Muscle of back (tissue), 3 donors: ENCODE measurements at regions not wholly inside any gene's neighbourhood (a gene's known extent, or its start where the extent isn't known, plus 50 kb on each side); places are given as distances from the start of the nearest gene placed in this dataset.
A peak's percentile ranks its signal among the peaks of the same experiment; 100 is the strongest.

Experiments used
- DNase-seq, 3 donors: peaks; one replicate each; pipeline versions ENCODE4 v3.0.0 to v3.0.0-alpha.2; 2013

- no peak for DNase-seq
Measured at GRCh38 chr3:18675197-18675596, 250.1 kb upstream of the SATB1 start.

- no peak for DNase-seq
Measured at GRCh38 chr3:18672561-18672960, 247.4 kb upstream of the SATB1 start.

DNA sequence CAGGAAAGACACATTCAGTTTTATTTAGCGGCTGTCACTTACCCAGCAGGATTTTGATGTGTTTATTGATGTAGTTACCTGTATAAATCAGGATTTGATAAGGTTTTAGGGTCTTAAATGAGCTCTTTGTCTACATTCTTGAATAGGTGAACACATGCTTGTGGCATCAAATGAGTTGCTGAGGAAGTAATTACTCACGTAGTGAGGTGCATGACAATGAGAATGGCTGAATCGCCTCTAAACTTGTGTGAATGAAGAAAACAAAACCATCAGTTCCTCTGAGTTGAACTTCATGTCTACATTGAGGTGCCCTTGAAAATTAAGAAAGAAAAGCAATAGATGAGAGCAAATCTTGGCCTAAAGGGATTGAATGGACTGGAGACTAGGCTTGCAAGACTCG is 245.6 kb upstream of the SATB1 start:
- peak in 1 of 3 donors; percentile 3 for DNase-seq

DNA sequence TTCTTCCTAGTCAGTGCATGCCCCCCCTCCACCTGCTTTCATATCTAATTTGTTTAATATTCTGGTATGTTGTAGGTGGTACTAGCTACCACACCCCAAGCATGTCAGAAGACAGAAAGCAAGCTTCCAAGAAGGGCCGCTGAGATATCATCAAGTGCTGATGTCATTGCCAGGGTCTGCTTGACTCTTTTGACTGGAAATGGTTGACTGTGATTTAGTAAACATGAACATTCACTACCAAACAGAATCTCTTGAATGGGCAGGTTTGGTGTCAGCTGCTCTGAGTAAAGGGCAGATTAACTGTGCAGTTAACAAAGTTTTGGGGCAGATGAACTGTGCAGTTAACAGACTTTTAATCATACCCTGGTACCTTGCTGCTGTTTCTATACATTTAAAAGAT is 244.2 kb upstream of the SATB1 start:
- no peak for DNase-seq

GRCh38 chr3:18667552-18667951 is 242.4 kb upstream of the SATB1 start:
- DNase-seq: no peak

- no peak for DNase-seq
Measured at GRCh38 chr3:18666655-18667054, 241.5 kb upstream of the SATB1 start.

DNA sequence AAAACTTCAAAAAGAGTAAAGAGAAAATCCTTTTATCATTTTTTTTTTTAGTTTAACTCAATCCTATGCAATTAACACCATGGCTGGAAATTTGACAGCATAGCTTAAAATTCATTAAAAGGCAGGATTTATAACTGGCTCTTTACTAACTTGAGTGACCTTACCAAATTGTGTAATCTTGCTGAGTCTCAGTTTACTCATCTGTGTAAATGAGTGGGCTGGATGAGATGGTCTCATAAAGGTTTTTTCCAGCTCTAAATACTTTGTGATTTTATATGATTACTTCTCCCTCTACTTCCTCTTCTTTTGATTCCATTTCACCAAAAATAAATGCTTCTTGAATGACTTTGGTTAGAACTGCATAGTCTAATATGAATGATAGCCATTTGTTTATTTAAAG is 234.9 kb upstream of the SATB1 start:
- DNase-seq: no peak

DNA sequence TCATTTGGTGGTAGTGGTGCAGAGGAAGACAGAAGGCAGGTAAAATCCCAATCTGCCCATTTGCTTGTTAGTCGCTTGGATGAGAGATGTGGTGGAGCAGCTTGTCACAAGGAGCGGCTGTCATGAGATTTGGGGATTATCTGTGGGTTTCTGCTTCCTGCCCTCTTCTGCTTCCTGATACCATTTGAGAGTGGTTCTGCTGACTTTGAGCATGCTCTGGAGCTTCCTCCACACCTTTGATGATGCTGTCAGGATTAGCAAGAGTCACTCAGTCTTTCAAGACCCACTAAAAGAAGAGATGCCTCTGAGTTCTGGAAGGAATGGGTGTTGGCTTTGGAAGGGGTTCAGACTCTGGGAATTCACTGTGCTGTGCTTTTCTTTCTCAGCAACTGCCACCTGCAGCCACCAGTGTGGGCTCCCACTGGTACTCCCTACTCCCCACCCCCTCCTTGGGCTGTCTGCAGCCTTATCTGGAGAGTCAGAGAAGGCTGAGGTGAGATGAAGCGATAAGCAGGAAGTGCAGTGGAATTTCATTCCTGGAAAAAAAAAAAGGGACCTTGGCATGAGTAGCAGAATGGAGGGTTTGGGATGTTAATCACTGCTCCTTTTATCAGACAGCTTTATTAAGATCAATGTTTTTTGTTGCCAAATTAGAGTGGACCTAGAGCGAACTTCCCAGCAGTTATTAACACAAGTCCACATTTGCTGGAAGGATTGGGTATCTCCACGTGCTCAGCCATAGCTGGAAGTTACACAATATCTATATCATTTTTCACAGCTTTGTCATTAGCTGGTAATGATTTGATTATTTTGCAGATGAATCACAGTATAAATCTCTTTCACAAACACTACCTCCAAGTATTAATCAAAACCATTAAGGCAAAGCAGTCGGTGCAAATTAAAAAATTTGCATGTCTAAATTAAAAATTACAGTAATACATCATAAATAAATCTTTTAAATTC is 233.0 kb upstream of the SATB1 start:
- no peak for DNase-seq

- no peak for DNase-seq
Measured at GRCh38 chr3:18656866-18657265, 231.7 kb upstream of the SATB1 start.

DNA sequence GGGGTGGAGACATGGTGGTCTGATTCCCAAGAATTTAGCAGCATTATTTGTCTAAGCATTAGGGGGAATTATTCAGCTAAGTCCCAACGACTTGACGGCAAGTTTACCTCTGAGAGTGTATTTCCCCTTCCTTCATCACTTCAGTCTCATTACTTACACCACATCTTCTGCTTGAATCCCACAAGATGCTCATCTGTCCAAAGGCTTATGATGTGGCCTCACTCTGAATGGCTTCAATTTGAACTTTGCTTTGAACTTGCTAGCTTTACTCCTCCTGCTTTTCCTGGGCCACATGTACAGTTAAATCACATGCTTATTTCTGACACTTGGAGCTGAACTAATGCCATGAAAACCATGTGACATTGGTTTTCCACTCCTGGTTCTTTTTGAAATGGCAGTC is 231.3 kb upstream of the SATB1 start:
- no peak for DNase-seq

DNA sequence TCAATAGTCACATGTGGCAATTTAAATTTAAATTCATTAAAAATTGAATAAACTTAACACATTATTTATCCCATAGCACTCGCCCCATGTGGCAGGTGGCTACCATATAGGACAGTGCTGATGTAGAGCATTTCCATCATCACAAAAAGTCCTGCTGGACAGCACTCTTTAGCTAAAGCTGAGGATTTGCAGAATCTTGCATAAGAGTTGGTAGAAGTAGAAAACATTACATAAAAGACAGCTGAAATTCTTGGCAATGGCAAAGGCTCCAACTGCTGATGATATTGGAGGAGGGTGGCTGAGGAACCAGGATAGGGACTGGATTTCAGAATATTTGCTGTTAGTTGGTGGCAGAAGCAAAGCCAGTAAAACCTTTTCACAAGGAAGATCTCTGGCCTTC is 230.7 kb upstream of the SATB1 start:
- DNase-seq: peak in 1 of 3 donors; percentile 8

- no peak for DNase-seq
Measured at GRCh38 chr3:18652781-18653180, 227.6 kb upstream of the SATB1 start.

GRCh38 chr3:18650731-18651130 is 225.6 kb upstream of the SATB1 start:
- no peak for DNase-seq

DNA sequence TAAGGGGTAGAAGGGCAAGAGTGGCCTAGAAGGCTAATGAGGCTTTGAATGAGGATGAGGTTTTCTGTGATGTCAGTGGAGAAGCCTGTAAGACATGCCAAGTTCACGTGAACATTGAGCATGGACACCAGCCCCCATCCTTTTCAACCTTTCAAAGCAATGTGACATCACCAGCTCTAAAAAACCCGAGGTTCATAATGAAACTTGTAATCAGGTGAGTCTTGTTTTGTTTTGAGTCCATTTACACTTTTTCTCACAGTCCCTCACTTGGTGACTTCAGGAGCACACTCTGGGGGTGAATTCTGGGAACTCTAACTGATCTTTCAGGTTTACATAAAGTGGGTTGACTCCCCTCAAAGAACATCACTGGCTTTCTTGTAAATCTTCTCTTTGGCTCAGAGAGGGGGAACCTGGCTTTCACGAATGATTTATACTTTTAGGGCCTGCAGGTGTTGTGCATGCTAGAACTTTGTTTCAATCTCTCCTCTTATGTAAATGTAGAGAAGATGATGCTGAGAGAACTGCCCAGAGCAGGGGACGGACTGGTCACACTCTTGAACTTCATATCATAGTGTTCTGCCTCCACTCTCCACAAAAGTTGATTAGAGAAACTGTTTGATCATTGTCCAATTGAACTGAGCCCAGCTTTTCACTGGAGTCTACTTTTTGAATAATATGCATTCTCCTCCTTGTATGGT is 224.7 kb upstream of the SATB1 start:
- DNase-seq: no peak

- peak in 1 of 3 donors; percentile 2 for DNase-seq
Measured at GRCh38 chr3:18648868-18649462, 223.8 kb upstream of the SATB1 start.

DNA sequence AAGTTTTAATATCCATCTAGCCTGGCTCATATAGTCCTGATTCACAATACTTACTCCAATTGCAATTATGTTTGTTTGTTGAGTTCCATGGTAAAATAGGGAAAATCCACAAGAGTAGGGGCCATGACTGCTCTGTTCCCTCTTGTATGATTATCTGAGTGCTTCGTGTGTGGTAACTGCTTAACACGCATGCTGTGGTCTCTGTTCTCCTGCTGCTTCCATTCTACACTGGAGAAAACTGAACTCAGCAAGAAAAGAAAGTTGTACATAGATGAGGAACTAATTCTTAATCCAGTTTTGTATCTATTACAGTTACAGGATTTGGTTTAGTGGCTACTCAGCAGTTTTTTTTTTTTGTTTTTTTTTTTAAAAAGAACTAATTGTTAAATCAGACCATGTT is 223.0 kb upstream of the SATB1 start:
- peak in 1 of 3 donors; percentile 3 for DNase-seq

DNA sequence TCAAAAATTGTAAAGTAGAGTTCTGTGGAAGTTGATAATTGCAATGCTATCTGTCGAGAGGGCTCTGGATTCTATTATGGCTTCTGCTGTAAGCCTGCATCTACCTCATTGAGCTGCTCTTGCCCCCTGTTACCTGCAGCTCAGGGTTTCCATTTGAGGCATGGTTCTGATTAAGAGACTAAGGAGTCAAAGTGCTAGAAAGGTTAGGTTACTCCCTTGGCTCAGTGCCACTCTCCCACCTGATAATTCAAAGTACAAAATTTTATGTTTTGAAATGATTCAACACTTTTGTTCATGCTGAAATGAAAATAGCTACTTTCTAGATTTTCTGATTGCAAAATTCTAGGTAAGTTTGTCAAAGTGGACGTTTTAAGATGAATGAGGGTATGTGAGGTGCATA is 220.5 kb upstream of the SATB1 start:
- no peak for DNase-seq

DNA sequence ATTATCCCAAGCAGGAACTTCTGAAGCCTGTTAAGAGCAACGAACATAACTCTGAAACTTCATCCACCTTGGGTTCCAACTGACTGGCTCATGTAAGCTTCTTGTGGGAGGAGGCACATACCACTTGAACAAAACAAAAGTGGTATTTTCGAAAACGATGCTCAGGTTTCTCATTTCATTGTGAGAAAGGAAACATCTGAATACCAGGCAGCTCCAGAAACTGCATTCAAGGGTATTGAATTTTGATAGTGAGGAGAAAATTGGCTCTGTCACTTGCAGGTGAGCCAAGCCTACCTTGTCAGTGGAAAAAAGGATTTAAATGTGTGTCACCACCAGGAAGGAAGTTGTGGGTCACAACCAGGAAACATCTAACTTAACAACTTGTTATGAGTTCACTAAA is 218.1 kb upstream of the SATB1 start:
- DNase-seq: no peak

GRCh38 chr3:18641916-18642315 is 216.8 kb upstream of the SATB1 start:
- no peak for DNase-seq

DNA sequence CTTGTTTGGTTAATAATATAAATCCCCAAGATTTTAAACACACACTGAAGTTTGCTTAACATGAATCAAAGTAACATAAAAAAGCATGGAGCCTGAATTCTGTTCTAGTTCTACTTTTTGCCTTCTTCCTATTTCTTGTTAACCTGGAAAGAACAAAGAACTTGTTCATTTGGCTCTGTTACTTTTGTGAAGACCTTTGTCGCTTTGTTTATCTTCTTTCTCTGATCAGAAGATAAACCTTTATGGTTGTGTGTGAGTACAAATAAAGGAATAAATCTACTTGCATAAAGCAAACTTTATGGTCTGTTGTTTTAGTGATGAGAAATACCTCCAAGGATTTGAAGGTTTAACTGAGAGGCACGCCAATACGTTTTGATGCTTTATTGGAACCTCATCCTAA is 210.1 kb upstream of the SATB1 start:
- no peak for DNase-seq

DNA sequence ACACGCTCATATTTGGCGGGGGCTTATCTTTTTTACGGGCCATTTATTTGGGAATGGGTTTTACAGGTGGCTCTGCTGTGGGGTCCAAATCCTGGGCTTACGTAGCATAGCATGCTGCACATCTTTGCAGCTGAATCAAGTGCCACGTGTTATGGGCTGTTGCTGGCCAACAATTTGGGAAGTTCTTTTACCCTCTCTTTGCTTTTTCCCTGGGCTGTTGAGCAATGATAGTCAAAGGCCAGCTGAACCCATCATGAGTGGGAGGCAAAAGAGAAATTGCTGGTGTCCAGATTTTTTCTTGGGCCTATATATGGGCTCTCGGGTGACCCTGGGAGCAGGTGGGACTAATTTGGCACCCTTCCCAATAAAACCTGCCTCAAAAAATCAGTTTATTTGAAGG is 209.3 kb upstream of the SATB1 start:
- no peak for DNase-seq

DNA sequence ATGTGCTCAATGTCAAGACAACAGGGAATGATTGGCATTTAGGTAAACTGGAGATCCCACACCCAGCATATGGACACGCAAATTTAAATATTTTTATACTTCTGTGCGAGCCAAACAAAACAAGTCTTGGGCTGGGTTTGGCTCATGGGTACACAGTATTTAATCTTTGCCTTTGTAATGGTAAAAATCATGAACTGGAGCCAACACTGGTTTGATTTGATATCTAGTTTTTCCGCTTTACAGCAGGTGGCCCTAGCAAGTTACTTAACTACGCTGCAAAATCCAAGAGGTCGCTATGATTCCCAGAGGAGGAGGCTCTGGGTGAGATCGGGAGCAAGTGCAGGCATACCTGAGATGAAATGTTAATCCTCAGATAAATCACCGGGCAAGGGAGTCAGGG is 207.9 kb upstream of the SATB1 start:
- no peak for DNase-seq

- no peak for DNase-seq
Measured at GRCh38 chr3:18630295-18630694, 205.2 kb upstream of the SATB1 start.
